Neural cell (in vitro differentiated cells): ENCODE measurements at regions not wholly inside any gene's neighbourhood (a gene's known extent, or its start where the extent isn't known, plus 50 kb on each side); places are given as distances from the start of the nearest gene placed in this dataset.

Experiments used
- H2AFZ ChIP-seq: fragments of 200-600, 300-800 bp; sonication (generic), shearing (Covaris generic); 2 replicates; pipeline ENCODE4 v1.6.0; 2014; ENCODE audit warnings: low read depth, mild to moderate bottlenecking, antibody characterized with exemption, low read length, moderate library complexity
- H3F3A ChIP-seq: fragments of 200-600 bp; shearing (Covaris generic); 2 replicates; pipeline ENCODE4 v1.6.1; 2016; ENCODE audit warnings: mild to moderate bottlenecking, moderate library complexity, mixed read lengths, antibody characterized with exemption, low read length; ENCODE audit not compliant: insufficient read depth, poor library complexity, severe bottlenecking
- H3K27ac ChIP-seq: fragments of 200-600, 300-800 bp; sonication (generic), shearing (Covaris generic); 2 replicates; pipeline ENCODE4 v1.5.1; 2014; ENCODE audit warnings: mild to moderate bottlenecking, low read length, moderate library complexity
- H3K27me3 ChIP-seq: fragments of 300-800, 200-600 bp; sonication (generic), shearing (Covaris generic); 2 replicates; pipeline ENCODE4 v1.6.0; 2014; ENCODE audit warnings: mild to moderate bottlenecking, low read depth, low read length, moderate library complexity; ENCODE audit not compliant: insufficient read depth
- H3K36me3 ChIP-seq: fragments of 300-800, 200-600 bp; sonication (generic), shearing (Covaris generic); 2 replicates; pipeline ENCODE4 v1.5.1; 2014; ENCODE audit warnings: mild to moderate bottlenecking, antibody characterized with exemption, low read length, moderate library complexity; ENCODE audit not compliant: insufficient read depth
- H3K4me2 ChIP-seq: fragments of 300-800, 200-600 bp; sonication (generic), shearing (Covaris generic); 2 replicates; pipeline ENCODE4 v1.6.0; 2014; ENCODE audit warnings: mild to moderate bottlenecking, low read length
- H3K4me3 ChIP-seq: fragments of 300-800, 200-600 bp; sonication (generic), shearing (Covaris generic); 2 replicates; pipeline ENCODE4 v1.5.1; 2014; ENCODE audit warnings: mild to moderate bottlenecking, low read length, moderate library complexity
- H3K79me2 ChIP-seq: fragments of 200-600 bp; shearing (Covaris generic); replicated peaks from 2 replicates; pipeline ENCODE4 v1.6.0; 2014; ENCODE audit warnings: mild to moderate bottlenecking, low read length, moderate library complexity; ENCODE audit not compliant: insufficient read depth
- H3K9ac ChIP-seq: fragments of 300-800, 200-600 bp; sonication (generic), shearing (Covaris generic); 2 replicates; pipeline ENCODE4 v1.6.1; 2016; ENCODE audit warnings: mild to moderate bottlenecking, low read length, mixed read lengths
- H3K9me2 ChIP-seq: fragments of 200-600 bp; shearing (Covaris generic); 2 replicates; pipeline ENCODE4 v1.6.1; 2016; ENCODE audit warnings: mild to moderate bottlenecking, low read length, mixed read lengths; ENCODE audit not compliant: insufficient read depth
- H3K9me3 ChIP-seq: fragments of 200-600, 300-800 bp; sonication (generic), shearing (Covaris generic); 2 replicates; pipeline ENCODE4 v1.6.1; 2016; ENCODE audit warnings: mild to moderate bottlenecking, mixed run types, low read length, moderate library complexity, mixed read lengths
- H4K20me1 ChIP-seq: fragments of 200-600 bp; shearing (Covaris generic); 2 replicates; pipeline ENCODE4 v1.6.1; 2016; ENCODE audit warnings: mild to moderate bottlenecking, mixed run types; ENCODE audit not compliant: insufficient read depth
- CTCF ChIP-seq: fragments of 450-650 bp; IDR thresholded peaks from 2 replicates; pipeline ENCODE4 v1.5.1; 2014; ENCODE audit warnings: antibody characterized with exemption, mild to moderate bottlenecking, moderate library complexity; ENCODE audit not compliant: poor library complexity, severe bottlenecking
- EP300 ChIP-seq: fragments of 450-650 bp; conservative IDR thresholded peaks from 2 replicates; pipeline ENCODE4 v1.6.1; 2014; ENCODE audit warnings: antibody characterized with exemption, mild to moderate bottlenecking, moderate library complexity; ENCODE audit not compliant: poor library complexity, severe bottlenecking
- EZH2 ChIP-seq: fragments of 200-600, 300-800 bp; shearing (Covaris generic), sonication (generic); IDR thresholded peaks from 2 replicates; pipeline ENCODE4 v1.6.1; 2014; ENCODE audit warnings: antibody characterized with exemption, low read length, borderline replicate concordance, mild to moderate bottlenecking; ENCODE audit not compliant: insufficient read depth, poor library complexity, severe bottlenecking
- MXI1 ChIP-seq: fragments of 450-650 bp; conservative IDR thresholded peaks from 2 replicates; pipeline ENCODE4 v1.6.1; 2014; ENCODE audit warnings: antibody characterized with exemption, mild to moderate bottlenecking; ENCODE audit not compliant: poor library complexity, severe bottlenecking
- POLR2AphosphoS5 ChIP-seq: IDR thresholded peaks from 2 replicates; pipeline ENCODE4 v1.6.1; 2012
- RAD21 ChIP-seq: fragments of 450-650 bp; conservative IDR thresholded peaks from 2 replicates; pipeline ENCODE4 v1.6.1; 2014; ENCODE audit warnings: antibody characterized with exemption, mild to moderate bottlenecking, moderate library complexity
- REST ChIP-seq: IDR thresholded peaks from 2 replicates; pipeline ENCODE4 v1.6.1; 2012; ENCODE audit warnings: borderline replicate concordance
- SMC3 ChIP-seq: fragments of 450-650 bp; conservative IDR thresholded peaks from 2 replicates; pipeline ENCODE4 v1.6.1; 2014; ENCODE audit warnings: antibody characterized with exemption, mild to moderate bottlenecking, moderate library complexity; ENCODE audit not compliant: poor library complexity
- TAF1 ChIP-seq: IDR thresholded peaks from 2 replicates; pipeline ENCODE4 v1.6.1; 2012; ENCODE audit warnings: low read depth

- no peak overlapping the region for H2AFZ ChIP-seq
- no peak overlapping the region for H3K9ac ChIP-seq
- H4K20me1 ChIP-seq, result no peaks in the 10 kb centered on the region
- H3F3A ChIP-seq, result no peaks in the 10 kb centered on the region
- H3K27me3 ChIP-seq, result no peaks in the 10 kb centered on the region
- H3K4me3 ChIP-seq, result no peak overlapping the region
- TF ChIP-seq CTCF (no peak), EZH2 (no peak), POLR2AphosphoS5 (no peak), MXI1 (no peak), TAF1 (no peak), REST (no peak)
- no peak overlapping the region for H3K27ac ChIP-seq
- no peaks in the 10 kb centered on the region for H3K9me2 ChIP-seq
- H3K36me3 ChIP-seq, result no peaks in the 10 kb centered on the region
- no peak overlapping the region for H3K4me2 ChIP-seq
- no peaks in the 10 kb centered on the region for H3K79me2 ChIP-seq
- no peaks in the 10 kb centered on the region for H3K9me3 ChIP-seq
Observed at GRCh38 chr3:163468531-163469335, 1609.6 kb downstream of the SI start.

GRCh38 chr3:163462446-163462845 lies 1615.8 kb downstream of the SI start:
- Histone ChIP-seq H3K36me3 (no peaks in the 10 kb centered on the region), H3K27me3 (no peaks in the 10 kb centered on the region), H4K20me1 (no peaks in the 10 kb centered on the region), H3K9ac (no peak overlapping the region), H2AFZ (no peak overlapping the region), H3K79me2 (no peaks in the 10 kb centered on the region), H3K27ac (no peak overlapping the region), H3K9me2 (no peaks in the 10 kb centered on the region), H3F3A (no peaks in the 10 kb centered on the region), H3K9me3 (no peaks in the 10 kb centered on the region), H3K4me3 (no peak overlapping the region), H3K4me2 (no peak overlapping the region)
- TF ChIP-seq MXI1, result no peak
- TF ChIP-seq REST, result no peak
- TF ChIP-seq POLR2AphosphoS5, result no peak
- TF ChIP-seq EZH2, result no peak
- no peak for TF ChIP-seq TAF1
- no peak for TF ChIP-seq RAD21
- TF ChIP-seq EP300, result no peak
- no peak for TF ChIP-seq CTCF
- TF ChIP-seq SMC3, result no peak
